KOPT-K1 (cell line): ENCODE measurements at regions not wholly inside any gene's neighbourhood (a gene's known extent, or its start where the extent isn't known, plus 50 kb on each side); places are given as distances from the start of the nearest gene placed in this dataset.

ENCODE experiments used
- H3K27ac ChIP-seq: fragments of 200-600 bp; sonication (generic); 2 replicates; pipeline ENCODE4 v1.5.1; 2016; ENCODE audit warnings: antibody characterized with exemption, mild to moderate bottlenecking, low read depth, low read length; ENCODE audit not compliant: poor library complexity, severe bottlenecking
- H3K36me3 ChIP-seq: fragments of 200-600 bp; sonication (generic); 2 replicates; pipeline ENCODE4 v1.5.1; 2017; ENCODE audit warnings: antibody characterized with exemption, mild to moderate bottlenecking, low read length, moderate library complexity; ENCODE audit not compliant: insufficient read depth
- H3K9me3 ChIP-seq: fragments of 200-600 bp; sonication (generic); 2 replicates; pipeline ENCODE4 v1.5.1; 2017; ENCODE audit warnings: antibody characterized with exemption, low read length, mild to moderate bottlenecking; ENCODE audit not compliant: insufficient read depth, poor library complexity, severe bottlenecking

DNA sequence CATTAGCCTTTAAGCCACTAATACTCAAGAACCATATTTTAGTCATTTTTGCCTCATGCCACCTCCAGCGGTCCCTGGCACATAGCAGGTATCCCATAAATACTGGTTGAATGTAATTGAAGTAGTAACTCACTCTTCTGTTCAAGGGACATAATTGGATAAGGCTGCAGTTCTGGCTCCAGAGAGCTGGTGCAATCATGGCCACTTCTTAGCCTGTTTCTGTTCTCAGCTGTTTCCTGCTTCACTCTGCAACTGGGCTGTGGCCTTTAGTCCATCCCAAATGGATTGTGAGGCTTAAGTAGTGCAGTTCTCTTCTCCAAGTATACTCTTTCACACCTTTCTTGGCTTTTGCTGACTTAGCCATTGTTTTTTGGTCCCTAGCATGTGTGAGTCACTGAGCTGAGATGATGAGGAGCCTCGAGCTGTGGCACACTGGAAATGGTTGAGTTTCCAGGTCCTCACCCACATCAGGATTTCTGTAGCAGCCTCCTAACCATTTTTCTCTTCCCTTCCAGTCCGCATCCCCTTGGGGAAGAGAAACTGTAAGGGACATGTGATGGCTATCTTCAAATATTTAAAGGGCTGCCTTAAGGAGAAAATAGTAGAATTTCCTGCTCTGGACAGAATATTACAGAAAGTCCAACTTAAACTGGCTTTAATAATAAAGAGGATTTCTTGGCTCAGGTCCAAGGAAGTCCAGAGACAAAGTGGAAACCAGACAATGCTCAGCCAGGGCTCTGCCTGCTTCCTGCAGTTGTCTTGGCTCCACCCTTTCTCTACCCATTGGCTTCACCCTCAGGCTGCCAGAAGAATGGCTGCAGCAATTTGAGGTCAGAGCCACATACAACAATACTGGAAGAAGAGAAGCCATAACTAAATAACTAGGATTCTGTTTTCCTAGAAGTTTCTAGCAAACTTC lies 305.4 kb upstream of the ROPN1 start:
- Histone ChIP-seq H3K36me3 (no peaks in the 10 kb centered on the region), H3K27ac (no peak overlapping the region)

DNA sequence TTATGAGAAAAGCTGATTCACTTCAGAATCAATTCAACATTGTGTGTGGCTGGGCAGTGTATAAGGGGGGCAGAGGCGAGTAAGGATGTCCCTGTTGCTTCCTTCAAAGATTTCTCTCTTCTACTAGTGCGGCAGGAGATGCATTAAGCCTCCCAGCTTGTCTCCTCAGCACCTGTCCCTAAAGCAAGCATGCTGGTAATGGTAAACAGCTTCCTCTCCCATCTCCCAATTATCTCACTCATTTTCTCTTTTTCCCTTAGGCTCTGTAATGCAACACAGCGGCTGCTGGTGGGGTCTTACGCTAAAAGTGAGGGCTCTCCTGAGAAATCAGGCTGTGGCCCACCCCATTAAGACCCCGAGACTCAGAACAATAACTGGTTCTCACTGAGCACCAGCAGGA lies 306.4 kb upstream of the ROPN1 start:
- H3K27ac ChIP-seq, result no peak overlapping the region
- H3K9me3 ChIP-seq, result no peaks in the 10 kb centered on the region
- no peaks in the 10 kb centered on the region for H3K36me3 ChIP-seq

More for the DNA sequence above, 305.4 kb upstream of the ROPN1 start:
- no peaks in the 10 kb centered on the region for H3K9me3 ChIP-seq

- Histone ChIP-seq H3K9me3 (no peaks in the 10 kb centered on the region), H3K27ac (no peak overlapping the region), H3K36me3 (no peaks in the 10 kb centered on the region)
Measured at GRCh38 chr3:124298951-124299350, 307.0 kb upstream of the ROPN1 start.

- Histone ChIP-seq H3K27ac (no peak overlapping the region), H3K36me3 (no peaks in the 10 kb centered on the region), H3K9me3 (no peaks in the 10 kb centered on the region)
Measured at GRCh38 chr3:124299831-124300230, 307.9 kb upstream of the ROPN1 start.

- H3K27ac ChIP-seq, result no peak overlapping the region
- H3K9me3 ChIP-seq, result no peaks in the 10 kb centered on the region
- H3K36me3 ChIP-seq, result no peaks in the 10 kb centered on the region
Measured at GRCh38 chr3:124300416-124300815, 308.5 kb upstream of the ROPN1 start.

DNA sequence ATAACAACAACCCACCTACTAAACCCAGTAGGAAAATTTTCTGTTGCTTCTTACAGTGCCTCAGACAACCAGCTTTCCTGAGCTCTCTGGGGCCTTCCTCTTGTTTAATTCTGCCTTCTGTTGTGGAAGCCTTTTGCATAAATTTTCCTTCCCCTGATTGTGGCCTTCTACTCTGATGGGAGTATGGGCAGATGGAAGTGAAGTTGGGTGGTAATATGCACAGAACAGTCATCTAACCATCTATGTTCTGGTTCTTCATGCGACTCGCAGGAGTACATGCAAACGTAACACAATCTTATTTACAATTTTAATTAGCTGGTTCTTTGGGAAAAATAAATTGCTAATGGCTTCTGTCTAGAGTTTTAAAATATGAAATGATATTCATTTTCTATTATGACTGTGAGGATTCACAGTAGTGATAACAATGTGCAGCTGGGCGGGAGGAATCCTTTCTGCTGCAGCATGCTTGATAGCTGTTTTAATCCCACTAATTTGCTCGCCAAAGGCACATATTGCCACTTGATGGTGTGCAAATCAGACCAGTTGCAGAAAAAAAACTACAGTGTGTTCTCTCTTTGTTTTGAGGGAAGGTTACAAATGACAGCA lies 311.5 kb upstream of the ROPN1 start:
- Histone ChIP-seq H3K27ac (no peak overlapping the region), H3K36me3 (no peaks in the 10 kb centered on the region), H3K9me3 (peaks cover 11% of the 10 kb centered on the region)

- H3K36me3 ChIP-seq, result no peaks in the 10 kb centered on the region
Measured at GRCh38 chr3:124306665-124307064, 314.7 kb upstream of the ROPN1 start.

DNA sequence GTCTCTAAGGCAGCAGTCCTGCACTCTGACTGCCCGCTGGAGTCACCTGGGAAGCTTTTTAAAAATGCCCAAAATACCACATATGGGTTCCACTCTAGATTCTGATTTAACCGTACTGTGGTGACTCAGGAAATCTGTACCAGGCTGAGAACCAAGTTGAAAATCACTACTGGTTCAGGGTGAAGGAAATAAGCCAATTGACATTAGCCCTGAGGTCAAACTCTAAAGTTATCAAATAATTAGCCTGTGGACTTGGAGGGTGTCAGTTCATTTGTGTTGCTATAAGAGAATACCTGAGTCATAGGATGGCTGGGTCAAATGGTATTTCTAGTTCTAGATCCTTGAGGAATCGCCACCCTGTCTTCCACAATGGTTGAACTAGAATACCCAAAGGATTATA lies 321.7 kb upstream of the ROPN1 start:
- no peaks in the 10 kb centered on the region for H3K9me3 ChIP-seq
- H3K36me3 ChIP-seq, result no peaks in the 10 kb centered on the region
- no peak overlapping the region for H3K27ac ChIP-seq

More at GRCh38 chr3:124306665-124307064, 314.7 kb upstream of the ROPN1 start:
- no peak overlapping the region for H3K27ac ChIP-seq
- H3K9me3 ChIP-seq, result peaks cover 11% of the 10 kb centered on the region

- Histone ChIP-seq H3K36me3 (no peaks in the 10 kb centered on the region), H3K9me3 (no peaks in the 10 kb centered on the region), H3K27ac (no peak overlapping the region)
Measured at GRCh38 chr3:124315215-124316033, 323.5 kb upstream of the ROPN1 start.

DNA sequence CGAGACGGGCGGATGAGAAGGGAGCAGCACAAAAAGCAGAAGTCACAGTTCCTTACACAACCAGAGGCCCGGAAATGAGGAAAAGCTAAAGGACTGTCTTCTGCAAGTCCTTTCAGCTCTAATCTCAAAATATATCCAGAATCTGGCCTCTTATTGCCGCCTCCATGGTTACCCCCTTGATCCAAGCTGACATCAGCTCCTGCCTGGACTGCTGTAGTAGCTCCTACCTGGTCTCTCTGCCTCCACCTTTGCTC lies 324.0 kb upstream of the ROPN1 start:
- Histone ChIP-seq H3K36me3 (no peaks in the 10 kb centered on the region), H3K27ac (no peak overlapping the region), H3K9me3 (no peaks in the 10 kb centered on the region)

- no peaks in the 10 kb centered on the region for H3K36me3 ChIP-seq
- no peak overlapping the region for H3K27ac ChIP-seq
- no peaks in the 10 kb centered on the region for H3K9me3 ChIP-seq
Measured at GRCh38 chr3:124318014-124318413, 326.1 kb upstream of the ROPN1 start.

DNA sequence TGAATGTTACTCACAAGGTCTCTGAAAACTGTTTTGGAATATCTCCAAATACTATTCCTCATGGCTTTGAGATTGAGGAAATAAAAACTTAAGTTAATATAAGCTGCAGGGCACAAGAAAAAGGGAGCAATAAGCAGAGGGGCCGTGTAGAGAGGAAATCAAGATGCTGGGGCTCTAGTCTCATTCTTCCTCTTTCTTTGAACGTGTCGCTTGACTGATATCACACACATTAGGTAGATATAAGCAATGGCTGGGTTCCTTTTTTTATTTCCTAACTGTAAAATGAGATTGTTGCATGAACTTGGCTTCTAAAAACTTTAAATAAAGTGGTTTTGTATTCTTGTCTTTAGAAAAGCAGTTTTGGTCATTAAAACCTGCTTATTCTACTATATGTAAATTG lies 326.7 kb upstream of the ROPN1 start:
- Histone ChIP-seq H3K36me3 (no peaks in the 10 kb centered on the region), H3K27ac (no peak overlapping the region), H3K9me3 (no peaks in the 10 kb centered on the region)

GRCh38 chr3:124320976-124321375 lies 329.1 kb upstream of the ROPN1 start:
- H3K27ac ChIP-seq, result no peak overlapping the region
- no peaks in the 10 kb centered on the region for H3K9me3 ChIP-seq
- no peaks in the 10 kb centered on the region for H3K36me3 ChIP-seq

DNA sequence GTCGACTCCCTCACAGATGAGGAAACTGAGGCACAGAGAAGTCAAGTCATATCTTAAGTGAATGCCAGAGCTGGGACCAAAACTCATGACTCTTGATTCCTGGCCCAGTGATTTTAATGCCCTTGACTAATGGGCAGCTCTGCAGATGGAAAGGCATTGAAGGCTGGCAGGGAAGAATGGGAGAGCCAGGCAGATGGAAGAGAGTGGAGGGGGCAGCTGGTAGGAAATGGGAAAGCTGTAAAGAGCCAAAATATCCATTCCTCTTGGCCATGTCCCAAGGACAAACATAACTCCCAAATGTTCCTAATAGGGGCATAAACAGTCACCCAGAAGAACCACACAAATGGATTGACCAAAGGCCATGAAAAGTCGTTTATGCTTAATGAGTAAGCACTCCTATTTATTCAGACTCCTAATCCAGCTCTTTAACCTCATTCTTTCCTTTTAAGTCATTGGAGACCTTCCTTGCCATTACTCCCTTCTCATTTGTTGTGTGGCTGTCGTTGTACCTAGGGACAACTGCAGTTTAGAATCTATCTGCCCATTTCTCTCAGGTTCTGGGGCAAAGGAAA lies 330.5 kb upstream of the ROPN1 start:
- no peak overlapping the region for H3K27ac ChIP-seq
- no peaks in the 10 kb centered on the region for H3K36me3 ChIP-seq
- no peaks in the 10 kb centered on the region for H3K9me3 ChIP-seq

- Histone ChIP-seq H3K27ac (no peak overlapping the region), H3K9me3 (no peaks in the 10 kb centered on the region), H3K36me3 (no peaks in the 10 kb centered on the region)
Measured at GRCh38 chr3:124322966-124323365, 331.0 kb upstream of the ROPN1 start.
